WTC11 (cell line): ENCODE measurements at regions not wholly inside any gene's neighbourhood (a gene's known extent, or its start where the extent isn't known, plus 50 kb on each side); places are given as distances from the start of the nearest gene placed in this dataset.

Experiments used
- ATAC-seq: fragments of 200-7000 bp; cut with Tn5 transposase; 2 replicates; pipeline ENCODE4 v1.10.0; 2021; ENCODE audit warnings: mild to moderate bottlenecking, moderate library complexity
- CTCF ChIA-PET: fragments of 300-600 bp; sonication (Branson Sonifier 250); formaldehyde crosslinking; loops from one replicate; lab custom pipeline; 2021; ENCODE audit warnings: antibody characterized with exemption; lab: Charles Lee
- POLR2A ChIA-PET: fragments of 350-600 bp; sonication (Branson Sonifier 250); formaldehyde crosslinking; loops from one replicate; lab custom pipeline; 2021; ENCODE audit warnings: antibody characterized with exemption; lab: Charles Lee
- DNase-seq: peaks from one replicate; pipeline ENCODE4 v3.0.0; 2021; ENCODE audit warnings: low spot score
- H3K27ac Mint-ChIP-seq: 2 replicates; pipeline ENCODE4 v1.8.0; 2021; ENCODE audit warnings: mixed read lengths
- H3K27me3 Mint-ChIP-seq: 2 replicates; pipeline ENCODE4 v1.8.0; 2021; ENCODE audit warnings: low read depth, mild to moderate bottlenecking, moderate library complexity, mixed read lengths
- H3K36me3 Mint-ChIP-seq: 2 replicates; pipeline ENCODE4 v1.8.0; 2021; ENCODE audit warnings: mixed read lengths
- H3K4me1 Mint-ChIP-seq: 2 replicates; pipeline ENCODE4 v1.8.0; 2022; ENCODE audit warnings: mixed read lengths
- H3K4me3 Mint-ChIP-seq: 2 replicates; pipeline ENCODE4 v1.8.0; 2021; ENCODE audit warnings: mild to moderate bottlenecking, moderate library complexity, mixed read lengths
- H3K9me3 Mint-ChIP-seq: 2 replicates; pipeline ENCODE4 v1.8.0; 2021; ENCODE audit warnings: mixed read lengths
- AFF4 ChIP-seq: sonication (generic); formaldehyde crosslinking; IDR thresholded peaks from 2 replicates; pipeline ENCODE4 v1.8.1; 2023; ENCODE audit warnings: mild to moderate bottlenecking, missing genetic modification reagents, borderline replicate concordance
- ESRRA ChIP-seq: sonication (generic); formaldehyde crosslinking; IDR thresholded peaks from 2 replicates; pipeline ENCODE4 v1.8.1; 2022; ENCODE audit warnings: mild to moderate bottlenecking, missing genetic modification reagents, borderline replicate concordance
- ETV6 ChIP-seq: sonication (generic); formaldehyde crosslinking; IDR thresholded peaks from 2 replicates; pipeline ENCODE4 v1.8.1; 2022; ENCODE audit warnings: mild to moderate bottlenecking, missing genetic modification reagents
- JUN ChIP-seq: sonication (generic); formaldehyde crosslinking; IDR thresholded peaks from 2 replicates; pipeline ENCODE4 v1.8.0; 2023; ENCODE audit warnings: mild to moderate bottlenecking, missing genetic modification reagents
- MAX ChIP-seq: sonication (generic); formaldehyde crosslinking; IDR thresholded peaks from 2 replicates; pipeline ENCODE4 v1.8.0; 2022; ENCODE audit warnings: mild to moderate bottlenecking, missing genetic modification reagents
- NFE2L1 ChIP-seq: sonication (generic); formaldehyde crosslinking; IDR thresholded peaks from 2 replicates; pipeline ENCODE4 v1.8.1; 2023; ENCODE audit warnings: missing genetic modification reagents
- NR1H2 ChIP-seq: sonication (generic); formaldehyde crosslinking; IDR thresholded peaks from 2 replicates; pipeline ENCODE4 v1.9.0; 2021; ENCODE audit warnings: mild to moderate bottlenecking, moderate library complexity, missing genetic modification reagents
- OVOL2 ChIP-seq: fragments of 250-450 bp; sonication (Bioruptor Pico); IDR thresholded peaks from 2 replicates; pipeline ENCODE4 v1.9.0; 2021; ENCODE audit warnings: mild to moderate bottlenecking, borderline replicate concordance
- PRRX2 ChIP-seq: fragments of 250-450 bp; sonication (Bioruptor Pico); IDR thresholded peaks from 2 replicates; pipeline ENCODE4 v1.8.0; 2021; ENCODE audit warnings: mild to moderate bottlenecking
- RELA ChIP-seq: sonication (generic); formaldehyde crosslinking; IDR thresholded peaks from 2 replicates; pipeline ENCODE4 v1.8.1; 2022; ENCODE audit warnings: missing genetic modification reagents, mild to moderate bottlenecking, borderline replicate concordance
- SP1 ChIP-seq: sonication (generic); formaldehyde crosslinking; conservative IDR thresholded peaks from 2 replicates; pipeline ENCODE4 v1.8.1; 2022; ENCODE audit warnings: missing genetic modification reagents
- ZBTB43 ChIP-seq: sonication (generic); formaldehyde crosslinking; IDR thresholded peaks from 2 replicates; pipeline ENCODE4 v1.8.1; 2023; ENCODE audit warnings: mild to moderate bottlenecking, missing genetic modification reagents
- TF ChIP-seq, protein P1 (sequence below): sonication (generic); formaldehyde crosslinking; IDR thresholded peaks from 2 replicates; pipeline ENCODE4 v1.8.1; 2023; ENCODE audit warnings: mild to moderate bottlenecking, missing genetic modification reagents, moderate library complexity
- TF ChIP-seq, protein P2 (sequence below): sonication (generic); formaldehyde crosslinking; conservative IDR thresholded peaks from 2 replicates; pipeline ENCODE4 v1.8.1; 2023; ENCODE audit warnings: mild to moderate bottlenecking, low read depth, missing genetic modification reagents, moderate library complexity
- TF ChIP-seq, protein P3 (sequence below): sonication (generic); formaldehyde crosslinking; IDR thresholded peaks from 2 replicates; pipeline ENCODE4 v1.8.1; 2022; ENCODE audit warnings: mild to moderate bottlenecking, moderate library complexity, missing genetic modification reagents

DNA sequence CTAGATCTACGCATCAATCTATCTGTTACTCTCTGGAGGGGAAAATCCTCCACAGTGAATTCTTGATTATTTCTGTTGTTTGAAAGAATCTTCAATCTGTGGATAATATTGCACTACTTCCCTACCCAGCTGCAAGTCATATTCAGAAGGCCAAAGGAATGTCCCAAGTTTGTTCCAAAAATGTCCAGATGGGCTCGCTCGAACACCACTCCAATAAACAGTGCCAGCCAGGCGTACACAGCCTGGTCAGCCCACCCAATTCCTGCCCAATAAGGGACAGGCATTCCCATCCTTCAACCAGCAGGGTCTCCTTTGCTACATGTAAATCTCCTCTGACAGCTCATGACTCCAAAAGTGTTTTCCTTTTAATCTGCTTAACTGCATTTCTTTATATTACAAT, 80.7 kb upstream of the GPM6B start:
- no peaks in the 10 kb centered on the region for H3K36me3 Mint-ChIP-seq
- peaks cover 18% of the 10 kb centered on the region for H3K4me1 Mint-ChIP-seq
- ChIA-PET CTCF (interaction anchor here (0.9 to 1.6 kb wide), 2 partner anchors 132 to 135 kb away, joined by 4 read pairs; partner anchors contain the start of gene GEMIN8), POLR2A (no interaction called here)
- no peaks in the 10 kb centered on the region for H3K9me3 Mint-ChIP-seq
- ATAC-seq (no peak), DNase-seq (no peak)
- no peak overlapping the region for H3K4me3 Mint-ChIP-seq
- no peaks in the 10 kb centered on the region for H3K27me3 Mint-ChIP-seq
- no peak overlapping the region for H3K27ac Mint-ChIP-seq
- no peak for TF ChIP-seq ESRRA (CRISPR knock-in tag)

DNA sequence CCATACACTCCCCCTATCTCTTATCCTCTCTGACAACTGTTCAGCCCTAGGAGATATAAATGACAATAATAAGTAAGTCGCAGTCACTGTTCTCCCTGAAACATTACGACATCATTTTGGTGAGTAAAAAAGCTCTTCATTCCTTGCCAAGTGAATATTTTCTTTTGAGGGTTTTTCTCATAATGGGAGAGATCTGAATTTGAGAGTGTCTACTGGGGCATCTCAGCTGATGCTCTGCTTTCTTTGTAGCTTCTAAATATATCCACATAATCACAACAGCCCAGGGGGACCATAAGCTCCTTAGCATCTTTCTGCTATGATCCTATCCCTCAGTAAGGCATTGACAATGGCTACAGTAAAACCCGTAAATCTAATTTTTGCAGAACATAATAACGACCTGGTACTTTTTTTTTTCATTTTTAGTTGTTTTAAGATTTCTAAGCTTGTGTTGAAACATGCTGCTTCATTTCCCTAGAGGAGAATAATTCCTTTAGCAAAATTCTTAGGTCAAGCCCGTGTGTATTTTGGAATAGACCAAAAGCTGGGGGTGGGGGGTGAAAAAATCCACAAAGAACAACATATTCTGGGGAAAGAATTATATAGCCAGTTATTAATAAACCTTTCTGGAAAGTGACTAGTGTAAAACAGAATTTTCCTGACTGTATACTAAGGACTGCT, 78.1 kb upstream of the GPM6B start:
- no peaks in the 10 kb centered on the region for H3K27me3 Mint-ChIP-seq
- H3K4me1 Mint-ChIP-seq: peaks cover 32% of the 10 kb centered on the region
- H3K36me3 Mint-ChIP-seq: no peaks in the 10 kb centered on the region
- POLR2A ChIA-PET: no interaction called here
- no peaks in the 10 kb centered on the region for H3K9me3 Mint-ChIP-seq
- H3K4me3 Mint-ChIP-seq: no peak overlapping the region
- CTCF ChIA-PET: no interaction called here
- ATAC-seq (no peak), DNase-seq (no peak)
- H3K27ac Mint-ChIP-seq: no peak overlapping the region
- no peak for TF ChIP-seq ETV6 (CRISPR knock-in tag)
- TF ChIP-seq, protein P1, sequence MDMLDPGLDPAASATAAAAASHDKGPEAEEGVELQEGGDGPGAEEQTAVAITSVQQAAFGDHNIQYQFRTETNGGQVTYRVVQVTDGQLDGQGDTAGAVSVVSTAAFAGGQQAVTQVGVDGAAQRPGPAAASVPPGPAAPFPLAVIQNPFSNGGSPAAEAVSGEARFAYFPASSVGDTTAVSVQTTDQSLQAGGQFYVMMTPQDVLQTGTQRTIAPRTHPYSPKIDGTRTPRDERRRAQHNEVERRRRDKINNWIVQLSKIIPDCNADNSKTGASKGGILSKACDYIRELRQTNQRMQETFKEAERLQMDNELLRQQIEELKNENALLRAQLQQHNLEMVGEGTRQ: no peak
- no peak for TF ChIP-seq NR1H2 (CRISPR knock-in tag)
- TF ChIP-seq ZBTB43 (CRISPR knock-in tag): no peak
- TF ChIP-seq RELA: no peak
- no peak for TF ChIP-seq OVOL2 (CRISPR knock-in tag)
- TF ChIP-seq JUN (CRISPR knock-in tag): no peak
- no peak for TF ChIP-seq ESRRA (CRISPR knock-in tag)
- TF ChIP-seq AFF4 (CRISPR knock-in tag): no peak
- TF ChIP-seq PRRX2: no peak

DNA sequence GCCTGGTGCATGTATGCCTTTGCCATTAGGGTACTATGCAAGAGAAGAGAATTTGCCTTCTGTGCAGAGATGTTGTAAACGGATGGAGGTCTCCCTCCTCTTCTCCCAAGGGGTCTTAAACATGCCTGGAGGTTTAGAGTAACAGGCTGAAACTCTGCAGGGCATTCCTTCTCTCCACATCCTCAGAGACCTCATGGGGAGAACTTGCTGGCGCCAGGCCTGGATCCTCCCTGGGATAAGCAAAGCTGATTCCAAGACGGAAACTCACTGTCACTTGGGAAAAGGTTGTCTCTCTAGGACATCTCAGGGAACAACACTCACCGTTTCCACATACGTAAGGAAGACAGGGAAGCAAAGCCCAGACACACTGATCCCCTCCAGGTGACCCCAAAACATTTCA, 76.9 kb upstream of the GPM6B start:
- ATAC-seq (peak; percentile 39; the same call in 1 of the 2 replicates), DNase-seq (no peak)
- ChIA-PET CTCF (no interaction called here), POLR2A (no interaction called here)
- H3K4me1 Mint-ChIP-seq: peaks cover 44% of the 10 kb centered on the region
- no peak overlapping the region for H3K27ac Mint-ChIP-seq
- no peaks in the 10 kb centered on the region for H3K27me3 Mint-ChIP-seq
- TF ChIP-seq NFE2L1 (CRISPR knock-in tag): no peak
- no peak for TF ChIP-seq SP1 (CRISPR knock-in tag)
- no peak overlapping the region for H3K4me3 Mint-ChIP-seq
- no peaks in the 10 kb centered on the region for H3K9me3 Mint-ChIP-seq
- no peaks in the 10 kb centered on the region for H3K36me3 Mint-ChIP-seq

- H3K27me3 Mint-ChIP-seq: no peaks in the 10 kb centered on the region
- ChIA-PET POLR2A (no interaction called here), CTCF (no interaction called here)
- no peak overlapping the region for H3K27ac Mint-ChIP-seq
- H3K36me3 Mint-ChIP-seq: no peaks in the 10 kb centered on the region
- peaks cover 47% of the 10 kb centered on the region for H3K4me1 Mint-ChIP-seq
- DNase-seq (no peak), ATAC-seq (no peak)
- no peaks in the 10 kb centered on the region for H3K9me3 Mint-ChIP-seq
- H3K4me3 Mint-ChIP-seq: no peak overlapping the region
- TF ChIP-seq MAX (CRISPR knock-in tag): no peak
- TF ChIP-seq, protein P2, sequence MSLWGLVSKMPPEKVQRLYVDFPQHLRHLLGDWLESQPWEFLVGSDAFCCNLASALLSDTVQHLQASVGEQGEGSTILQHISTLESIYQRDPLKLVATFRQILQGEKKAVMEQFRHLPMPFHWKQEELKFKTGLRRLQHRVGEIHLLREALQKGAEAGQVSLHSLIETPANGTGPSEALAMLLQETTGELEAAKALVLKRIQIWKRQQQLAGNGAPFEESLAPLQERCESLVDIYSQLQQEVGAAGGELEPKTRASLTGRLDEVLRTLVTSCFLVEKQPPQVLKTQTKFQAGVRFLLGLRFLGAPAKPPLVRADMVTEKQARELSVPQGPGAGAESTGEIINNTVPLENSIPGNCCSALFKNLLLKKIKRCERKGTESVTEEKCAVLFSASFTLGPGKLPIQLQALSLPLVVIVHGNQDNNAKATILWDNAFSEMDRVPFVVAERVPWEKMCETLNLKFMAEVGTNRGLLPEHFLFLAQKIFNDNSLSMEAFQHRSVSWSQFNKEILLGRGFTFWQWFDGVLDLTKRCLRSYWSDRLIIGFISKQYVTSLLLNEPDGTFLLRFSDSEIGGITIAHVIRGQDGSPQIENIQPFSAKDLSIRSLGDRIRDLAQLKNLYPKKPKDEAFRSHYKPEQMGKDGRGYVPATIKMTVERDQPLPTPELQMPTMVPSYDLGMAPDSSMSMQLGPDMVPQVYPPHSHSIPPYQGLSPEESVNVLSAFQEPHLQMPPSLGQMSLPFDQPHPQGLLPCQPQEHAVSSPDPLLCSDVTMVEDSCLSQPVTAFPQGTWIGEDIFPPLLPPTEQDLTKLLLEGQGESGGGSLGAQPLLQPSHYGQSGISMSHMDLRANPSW (CRISPR knock-in tag): no peak
- TF ChIP-seq, protein P3, sequence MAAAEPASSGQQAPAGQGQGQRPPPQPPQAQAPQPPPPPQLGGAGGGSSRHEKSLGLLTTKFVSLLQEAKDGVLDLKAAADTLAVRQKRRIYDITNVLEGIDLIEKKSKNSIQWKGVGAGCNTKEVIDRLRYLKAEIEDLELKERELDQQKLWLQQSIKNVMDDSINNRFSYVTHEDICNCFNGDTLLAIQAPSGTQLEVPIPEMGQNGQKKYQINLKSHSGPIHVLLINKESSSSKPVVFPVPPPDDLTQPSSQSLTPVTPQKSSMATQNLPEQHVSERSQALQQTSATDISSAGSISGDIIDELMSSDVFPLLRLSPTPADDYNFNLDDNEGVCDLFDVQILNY (CRISPR knock-in tag): no peak
These were observed 76.0 kb upstream of the GPM6B start for GRCh38 chrX:13892856-13893255.
